ENCODE measurements at regions not wholly inside any gene's neighbourhood (a gene's known extent, or its start where the extent isn't known, plus 50 kb on each side); places are given as distances from the start of the nearest gene placed in this dataset.
"Not testable (repeated sequence)": the region's sequence is repeated elsewhere in the genome, so short reads cannot be mapped to it uniquely, and the experiment has no call there.

DNA sequence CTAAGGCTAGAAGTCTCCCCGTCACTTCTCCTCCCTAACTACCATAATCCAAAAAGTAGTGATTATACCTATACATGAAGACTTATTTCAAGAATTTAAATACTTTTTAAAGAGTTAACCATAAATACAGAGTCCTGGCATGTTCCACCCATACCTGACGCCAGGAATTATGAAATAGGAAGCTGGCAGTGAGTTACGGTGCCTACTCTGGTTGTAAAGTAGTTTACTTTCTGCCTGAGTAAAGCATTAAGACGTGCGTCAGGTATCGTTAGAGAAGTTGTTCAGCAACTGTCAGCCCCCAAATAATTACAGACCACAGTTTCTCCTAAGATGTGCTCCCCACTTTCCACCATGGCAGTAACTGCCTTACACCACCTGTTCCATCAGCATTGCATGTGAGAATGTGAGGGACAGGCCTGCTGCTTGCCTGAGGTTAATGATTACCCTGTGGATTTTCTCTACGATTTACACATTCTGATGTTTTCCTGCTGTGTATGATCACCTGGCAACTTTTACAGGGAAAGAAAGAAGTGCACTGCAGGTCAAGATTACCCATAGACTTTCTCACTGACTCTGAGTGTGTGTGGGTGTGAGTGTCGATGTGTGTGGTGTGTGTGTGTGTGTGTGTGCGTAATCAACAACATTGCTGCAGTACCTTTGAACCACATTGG is 92.3 kb upstream of the SLC7A11 start:
- no peak overlapping the region for H3K4me3 ChIP-seq (ENCODE audit: insufficient read depth, low read length)
- H3K4me1 ChIP-seq (ENCODE audit: insufficient read depth, low read length): no peaks in the 10 kb centered on the region
- H4K20me1 ChIP-seq (ENCODE audit: insufficient read depth, low read length): no peaks in the 10 kb centered on the region
- H3K9me3 ChIP-seq (ENCODE audit: low read depth, low read length): no peaks in the 10 kb centered on the region
- no peak overlapping the region for H3K27ac ChIP-seq (ENCODE audit: low read depth, low read length)
- no peak overlapping the region for H2AFZ ChIP-seq (ENCODE audit: low read length)
- H3K4me2 ChIP-seq (ENCODE audit: insufficient read depth, low read length): no peak overlapping the region
- H3K27me3 ChIP-seq (ENCODE audit: insufficient read depth, low read length): no peaks in the 10 kb centered on the region
- H3K79me2 ChIP-seq (ENCODE audit: insufficient read depth, low read length): no peaks in the 10 kb centered on the region
- H3K36me3 ChIP-seq (ENCODE audit: insufficient read depth, low read length): no peaks in the 10 kb centered on the region
- TF ChIP-seq CTCF (IDR thresholded peaks at IDR 0.05; ENCODE audit: extremely low read depth, low read depth, low read length): no peak
- no peak for DNase-seq (ENCODE audit: insufficient read length, low spot score, missing footprints)

DNA sequence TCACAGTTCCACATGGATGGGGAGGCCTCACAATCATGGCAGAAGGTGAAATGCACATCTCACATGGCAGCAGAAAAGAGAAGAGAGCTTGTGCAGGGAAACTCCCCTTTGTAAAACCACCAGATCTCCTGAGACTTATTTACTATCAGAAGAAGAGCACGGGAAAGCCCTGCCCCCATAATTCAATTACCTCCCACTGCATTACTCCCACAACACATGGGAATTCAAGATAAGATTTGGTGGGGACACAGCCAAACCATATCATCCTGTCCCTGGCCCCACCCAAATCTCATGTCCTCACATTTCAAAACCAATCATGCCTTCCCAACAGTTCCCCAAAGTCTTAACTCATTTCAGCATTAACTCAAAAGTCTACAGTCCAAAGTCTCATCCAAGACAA is 90.3 kb upstream of the SLC7A11 start:
- H3K36me3 ChIP-seq (ENCODE audit: insufficient read depth, low read length); H3K27me3 ChIP-seq (ENCODE audit: insufficient read depth, low read length); DNase-seq (ENCODE audit: insufficient read length, low spot score, missing footprints); H3K4me1 ChIP-seq (ENCODE audit: insufficient read depth, low read length); H3K4me2 ChIP-seq (ENCODE audit: insufficient read depth, low read length); H4K20me1 ChIP-seq (ENCODE audit: insufficient read depth, low read length); H3K9me3 ChIP-seq (ENCODE audit: low read depth, low read length); H3K79me2 ChIP-seq (ENCODE audit: insufficient read depth, low read length); H3K27ac ChIP-seq (ENCODE audit: low read depth, low read length); H3K4me3 ChIP-seq (ENCODE audit: insufficient read depth, low read length); H2AFZ ChIP-seq (ENCODE audit: low read length): not testable (repeated sequence)

DNA sequence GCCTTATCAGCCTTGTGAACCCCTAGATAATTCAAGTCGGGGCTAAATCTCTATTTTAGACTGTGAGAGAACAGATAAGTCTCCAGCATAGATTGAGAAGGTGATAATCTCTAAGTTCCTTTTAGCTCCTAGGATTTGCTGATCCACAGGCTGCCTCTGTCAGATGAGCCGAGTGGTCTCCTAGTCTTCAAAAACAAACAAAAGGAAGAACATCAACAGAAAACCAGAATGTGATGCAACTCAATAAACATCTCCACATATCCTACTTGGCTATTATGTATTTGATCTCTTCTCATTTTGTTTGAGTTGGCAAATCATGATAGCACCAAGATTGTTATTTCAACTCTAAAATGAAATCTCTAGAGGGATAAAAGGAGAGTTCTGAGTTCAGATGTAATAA is 88.4 kb upstream of the SLC7A11 start:
- H4K20me1 ChIP-seq (ENCODE audit: insufficient read depth, low read length): no peaks in the 10 kb centered on the region
- no peak overlapping the region for H3K4me2 ChIP-seq (ENCODE audit: insufficient read depth, low read length)

DNA sequence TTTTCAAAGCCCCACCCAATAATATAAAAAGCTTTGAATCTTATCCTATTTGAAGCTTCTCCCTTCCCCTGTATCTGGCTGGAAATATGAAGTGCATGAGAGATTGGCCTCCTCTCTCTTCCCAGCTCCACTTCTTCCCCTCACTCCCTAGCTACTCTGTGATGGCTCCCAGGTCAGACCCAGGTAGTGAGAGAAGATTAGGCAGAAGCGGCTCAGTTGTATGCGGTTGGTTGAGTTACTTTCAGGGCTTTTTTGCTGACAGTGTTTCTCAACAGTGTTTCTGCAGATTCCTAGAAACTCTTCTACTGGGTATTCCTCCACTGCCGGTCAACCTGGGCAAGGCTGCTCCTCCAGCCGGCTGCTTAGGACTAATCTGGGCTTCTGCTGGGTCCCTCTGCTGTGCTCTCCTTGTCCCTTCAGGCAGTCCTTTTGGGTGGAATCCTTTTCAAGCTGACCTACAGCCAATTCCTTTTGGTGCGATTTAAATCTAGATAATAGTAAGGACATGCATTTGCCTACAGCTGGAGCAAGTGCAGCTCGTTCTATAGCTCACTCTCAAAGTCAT is 87.4 kb upstream of the SLC7A11 start:
- Histone ChIP-seq H3K4me1 (ENCODE audit: insufficient read depth, low read length) (no peaks in the 10 kb centered on the region), H3K4me2 (ENCODE audit: insufficient read depth, low read length) (no peak overlapping the region), H4K20me1 (ENCODE audit: insufficient read depth, low read length) (no peaks in the 10 kb centered on the region), H3K27me3 (ENCODE audit: insufficient read depth, low read length) (no peaks in the 10 kb centered on the region), H3K79me2 (ENCODE audit: insufficient read depth, low read length) (no peaks in the 10 kb centered on the region), H3K9me3 (ENCODE audit: low read depth, low read length) (no peaks in the 10 kb centered on the region), H2AFZ (ENCODE audit: low read length) (no peak overlapping the region), H3K4me3 (ENCODE audit: insufficient read depth, low read length) (no peak overlapping the region), H3K27ac (ENCODE audit: low read depth, low read length) (no peak overlapping the region), H3K36me3 (ENCODE audit: insufficient read depth, low read length) (no peaks in the 10 kb centered on the region)
- DNase-seq (ENCODE audit: insufficient read length, low spot score, missing footprints): no peak
- TF ChIP-seq CTCF (IDR thresholded peaks at IDR 0.05; ENCODE audit: extremely low read depth, low read depth, low read length): no peak

More for the DNA sequence above, 88.4 kb upstream of the SLC7A11 start:
- Histone ChIP-seq H3K27me3 (ENCODE audit: insufficient read depth, low read length) (no peaks in the 10 kb centered on the region), H2AFZ (ENCODE audit: low read length) (no peak overlapping the region), H3K36me3 (ENCODE audit: insufficient read depth, low read length) (no peaks in the 10 kb centered on the region), H3K4me1 (ENCODE audit: insufficient read depth, low read length) (no peaks in the 10 kb centered on the region), H3K9me3 (ENCODE audit: low read depth, low read length) (no peaks in the 10 kb centered on the region), H3K27ac (ENCODE audit: low read depth, low read length) (no peak overlapping the region), H3K79me2 (ENCODE audit: insufficient read depth, low read length) (no peaks in the 10 kb centered on the region), H3K4me3 (ENCODE audit: insufficient read depth, low read length) (no peak overlapping the region)
- no peak for TF ChIP-seq CTCF (IDR thresholded peaks at IDR 0.05; ENCODE audit: extremely low read depth, low read depth, low read length)
- DNase-seq (ENCODE audit: insufficient read length, low spot score, missing footprints): no peak
